AG04449 (cell line): ENCODE measurements at regions not wholly inside any gene's neighbourhood (a gene's known extent, or its start where the extent isn't known, plus 50 kb on each side); places are given as distances from the start of the nearest gene placed in this dataset.

Experiments
- CTCF ChIA-PET: fragments of 350-600 bp; formaldehyde crosslinking; extraction: SDS; loops from one replicate; lab custom pipeline; 2021; ENCODE audit warnings: antibody characterized with exemption; lab: Yijun Ruan, JAX
- POLR2A ChIA-PET: fragments of 400-600, 350-600 bp; formaldehyde crosslinking; extraction: SDS; loops from one replicate; lab custom pipeline; 2020; ENCODE audit warnings: antibody characterized with exemption, inconsistent platforms; lab: Yijun Ruan, JAX
- DNase-seq: peaks from one replicate; pipeline ENCODE4 v3.0.0-alpha.2; 2010; ENCODE audit warnings: low read depth, low spot score
- H3K4me3 ChIP-seq: 2 replicates; pipeline ENCODE4 v1.5.1; 2011; ENCODE audit warnings: low read depth, mild to moderate bottlenecking, control low read depth, low read length
- TF ChIP-seq, protein P1 (sequence below): IDR thresholded peaks from one replicate; pipeline ENCODE4 v1.5.1; 2011; ENCODE audit warnings: mild to moderate bottlenecking, moderate library complexity, low read length, control low read depth, inconsistent platforms; ENCODE audit not compliant: insufficient read depth; ENCODE audit errors: missing control alignments

DNA sequence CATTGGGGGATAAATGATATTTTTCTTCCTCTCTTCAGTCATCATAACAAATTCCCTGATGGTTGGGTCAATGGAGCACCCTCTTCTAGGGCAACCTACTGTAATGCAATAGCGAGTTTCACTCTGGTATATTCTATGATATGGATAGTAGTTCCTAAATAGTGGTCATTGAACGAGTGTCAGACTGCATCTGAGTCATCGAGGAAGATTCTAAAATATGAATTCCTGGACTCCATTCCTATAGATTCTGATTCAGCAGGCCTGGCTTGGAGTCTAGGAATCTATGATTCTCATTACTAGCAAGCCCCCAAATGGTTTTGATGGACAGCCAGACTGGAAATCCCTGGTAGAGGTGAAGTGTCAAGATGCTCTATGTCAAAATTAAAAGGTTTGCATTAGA is 254.5 kb downstream of the BUB3 start:
- no peak overlapping the region for H3K4me3 ChIP-seq
- TF ChIP-seq, protein P1, sequence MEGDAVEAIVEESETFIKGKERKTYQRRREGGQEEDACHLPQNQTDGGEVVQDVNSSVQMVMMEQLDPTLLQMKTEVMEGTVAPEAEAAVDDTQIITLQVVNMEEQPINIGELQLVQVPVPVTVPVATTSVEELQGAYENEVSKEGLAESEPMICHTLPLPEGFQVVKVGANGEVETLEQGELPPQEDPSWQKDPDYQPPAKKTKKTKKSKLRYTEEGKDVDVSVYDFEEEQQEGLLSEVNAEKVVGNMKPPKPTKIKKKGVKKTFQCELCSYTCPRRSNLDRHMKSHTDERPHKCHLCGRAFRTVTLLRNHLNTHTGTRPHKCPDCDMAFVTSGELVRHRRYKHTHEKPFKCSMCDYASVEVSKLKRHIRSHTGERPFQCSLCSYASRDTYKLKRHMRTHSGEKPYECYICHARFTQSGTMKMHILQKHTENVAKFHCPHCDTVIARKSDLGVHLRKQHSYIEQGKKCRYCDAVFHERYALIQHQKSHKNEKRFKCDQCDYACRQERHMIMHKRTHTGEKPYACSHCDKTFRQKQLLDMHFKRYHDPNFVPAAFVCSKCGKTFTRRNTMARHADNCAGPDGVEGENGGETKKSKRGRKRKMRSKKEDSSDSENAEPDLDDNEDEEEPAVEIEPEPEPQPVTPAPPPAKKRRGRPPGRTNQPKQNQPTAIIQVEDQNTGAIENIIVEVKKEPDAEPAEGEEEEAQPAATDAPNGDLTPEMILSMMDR, result no peak
- ChIA-PET CTCF (no interaction called here), POLR2A (no interaction called here)
- no peak for DNase-seq

DNA sequence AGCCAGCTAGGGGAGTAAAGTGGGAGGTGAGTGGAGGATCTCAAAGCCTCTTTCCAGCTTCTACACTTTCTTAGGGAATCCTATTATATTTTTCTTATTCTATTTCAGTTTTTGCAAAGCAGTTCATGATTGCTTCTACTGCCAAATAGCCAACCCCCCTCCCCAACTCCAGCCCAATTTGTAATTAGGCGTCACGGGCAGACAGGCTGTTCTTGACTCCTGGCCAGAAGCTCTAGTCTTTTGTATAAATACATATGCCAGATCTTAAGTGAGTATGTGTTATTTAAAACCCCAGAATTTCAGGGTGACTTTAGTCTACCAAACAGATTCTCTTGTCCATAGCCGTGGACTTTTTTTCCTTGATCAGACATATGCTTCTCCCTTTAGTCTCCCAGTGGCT is 255.2 kb downstream of the BUB3 start:
- TF ChIP-seq, protein P1, result no peak
- ChIA-PET POLR2A (no interaction called here), CTCF (no interaction called here)
- no peak overlapping the region for H3K4me3 ChIP-seq
- DNase-seq, result no peak

DNA sequence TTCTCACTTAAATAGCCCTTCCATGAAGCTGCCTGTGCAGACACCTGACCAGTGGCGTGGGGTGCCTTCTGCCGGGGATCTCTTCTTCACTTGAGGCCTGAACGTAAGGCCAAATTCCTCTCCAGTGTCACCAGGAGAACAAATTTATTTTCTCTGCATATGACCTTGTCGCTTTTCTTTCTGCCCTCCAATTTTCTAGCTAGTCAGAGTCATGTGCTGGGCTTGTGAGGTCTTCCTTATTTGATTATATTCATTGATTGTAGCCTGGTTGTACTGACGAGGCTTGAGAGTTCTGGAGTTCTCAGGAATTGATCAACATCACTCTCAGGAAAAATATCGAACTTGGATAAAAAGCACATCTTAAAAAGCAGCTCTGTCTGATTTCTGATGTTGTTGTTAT is 255.7 kb downstream of the BUB3 start:
- TF ChIP-seq, protein P1, result no peak
- no peak overlapping the region for H3K4me3 ChIP-seq
- ChIA-PET CTCF (no interaction called here), POLR2A (no interaction called here)
- DNase-seq, result no peak

DNA sequence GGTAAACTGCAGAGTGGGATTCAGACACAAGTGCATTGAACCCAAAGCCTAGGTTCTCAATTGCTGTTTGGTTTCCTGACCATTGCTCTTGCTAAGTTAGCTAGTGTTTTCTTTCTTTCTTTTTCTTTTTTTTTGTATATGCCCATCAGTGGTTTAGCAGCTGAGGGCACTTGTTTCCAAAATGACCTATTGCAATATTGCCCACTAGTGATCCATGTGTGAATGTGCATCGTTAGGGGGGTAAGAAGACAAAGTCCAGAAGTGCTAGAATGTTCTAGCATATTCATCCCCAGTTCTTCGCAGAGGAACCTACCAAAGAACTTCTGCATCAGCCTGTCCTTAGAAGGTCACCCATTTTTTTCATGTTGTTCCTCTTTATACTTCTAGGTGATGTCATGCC is 252.8 kb upstream of the GPR26 start:
- ChIA-PET CTCF (no interaction called here), POLR2A (no interaction called here)
- DNase-seq, result no peak
- TF ChIP-seq, protein P1, result no peak
- no peak overlapping the region for H3K4me3 ChIP-seq

DNA sequence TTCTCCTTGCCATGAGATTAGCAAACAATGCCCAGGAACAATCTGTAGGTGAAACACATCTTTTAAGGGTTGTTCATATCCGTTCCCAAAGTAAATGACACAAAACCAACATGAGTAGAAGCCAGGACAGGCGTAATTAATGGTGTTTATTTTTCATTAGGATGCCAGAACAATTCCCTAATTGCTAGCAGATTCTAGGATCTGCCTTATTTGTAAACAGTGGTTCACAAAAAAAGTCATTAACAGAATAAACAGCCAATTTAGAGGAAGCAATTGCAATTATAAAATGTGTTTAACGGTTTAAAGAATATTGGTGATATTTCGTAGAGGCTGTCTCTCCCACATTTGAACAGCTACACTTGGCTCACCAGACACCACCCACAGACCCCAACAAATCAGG is 250.6 kb upstream of the GPR26 start:
- POLR2A ChIA-PET, result no interaction called here
- CTCF ChIA-PET, result no interaction called here
- TF ChIP-seq, protein P1, result no peak
- H3K4me3 ChIP-seq, result no peak overlapping the region
- no peak for DNase-seq

DNA sequence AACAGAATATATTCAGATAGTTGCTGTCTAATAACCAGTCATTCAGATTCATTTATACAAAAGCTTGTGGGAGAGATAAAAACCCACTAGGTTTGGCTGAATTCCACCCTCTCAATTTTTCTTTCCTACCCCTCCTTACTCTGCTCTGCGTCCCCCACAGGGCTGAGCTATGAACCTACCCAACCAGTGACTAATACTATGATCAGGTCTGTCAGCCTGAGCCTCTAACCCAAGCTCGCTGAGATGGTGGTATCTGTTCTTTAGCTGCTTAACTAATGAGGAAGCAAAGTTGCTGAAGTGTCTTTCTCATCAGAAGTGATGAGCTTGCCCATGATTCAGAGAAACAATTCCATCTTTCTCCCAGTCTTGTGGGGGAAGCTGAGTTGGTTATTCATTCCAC is 248.7 kb upstream of the GPR26 start:
- CTCF ChIA-PET, result no interaction called here
- TF ChIP-seq, protein P1, result no peak
- no peak for DNase-seq
- no peak overlapping the region for H3K4me3 ChIP-seq
- POLR2A ChIA-PET, result no interaction called here
